ENCODE measurements at regions not wholly inside any gene's neighbourhood (a gene's known extent, or its start where the extent isn't known, plus 50 kb on each side); places are given as distances from the start of the nearest gene placed in this dataset.

DNA sequence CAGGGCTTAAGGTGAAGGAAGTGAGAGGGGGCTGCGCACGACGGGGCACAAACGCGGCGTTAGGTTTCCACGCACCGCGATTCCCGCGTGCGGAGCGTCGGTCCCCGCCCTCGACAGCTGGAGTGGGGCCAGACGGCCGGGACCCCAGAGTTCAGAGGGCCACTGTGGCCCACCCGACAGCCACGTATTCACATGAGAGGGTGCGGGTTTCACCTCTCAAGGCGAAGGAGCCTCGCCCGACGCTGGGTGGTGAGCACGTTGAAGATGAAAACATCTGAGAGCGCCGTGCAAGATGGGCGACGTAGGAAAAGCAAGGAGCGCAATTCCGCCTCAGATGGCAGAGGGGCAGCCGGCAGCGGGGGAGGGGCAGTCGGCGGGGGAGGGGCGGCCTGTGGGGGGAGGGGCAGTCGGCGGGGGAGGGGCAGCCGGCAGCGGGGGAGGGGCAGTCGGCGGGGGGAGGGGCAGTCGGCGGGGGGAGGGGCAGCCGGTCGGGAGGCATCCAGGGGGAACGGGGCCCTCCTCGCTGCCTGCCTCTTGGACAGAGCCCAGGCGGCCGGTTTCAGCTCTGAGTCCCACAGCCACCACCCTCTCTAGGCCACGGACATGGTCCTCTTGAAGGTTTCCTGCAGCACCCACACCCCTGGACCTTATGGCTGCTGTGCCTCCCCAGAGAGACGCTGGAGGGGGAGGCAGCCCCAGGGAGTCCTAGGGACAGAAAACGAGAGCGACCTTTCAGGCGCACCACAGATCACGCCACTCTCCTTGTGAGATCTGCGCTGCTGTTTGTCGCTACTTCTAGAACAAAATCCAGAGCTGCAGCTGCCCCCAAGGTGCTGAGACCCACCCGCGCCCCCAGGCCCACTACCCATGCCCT lies 113.7 kb downstream of the DLL1 start:
- DNase-seq = no peak

DNA sequence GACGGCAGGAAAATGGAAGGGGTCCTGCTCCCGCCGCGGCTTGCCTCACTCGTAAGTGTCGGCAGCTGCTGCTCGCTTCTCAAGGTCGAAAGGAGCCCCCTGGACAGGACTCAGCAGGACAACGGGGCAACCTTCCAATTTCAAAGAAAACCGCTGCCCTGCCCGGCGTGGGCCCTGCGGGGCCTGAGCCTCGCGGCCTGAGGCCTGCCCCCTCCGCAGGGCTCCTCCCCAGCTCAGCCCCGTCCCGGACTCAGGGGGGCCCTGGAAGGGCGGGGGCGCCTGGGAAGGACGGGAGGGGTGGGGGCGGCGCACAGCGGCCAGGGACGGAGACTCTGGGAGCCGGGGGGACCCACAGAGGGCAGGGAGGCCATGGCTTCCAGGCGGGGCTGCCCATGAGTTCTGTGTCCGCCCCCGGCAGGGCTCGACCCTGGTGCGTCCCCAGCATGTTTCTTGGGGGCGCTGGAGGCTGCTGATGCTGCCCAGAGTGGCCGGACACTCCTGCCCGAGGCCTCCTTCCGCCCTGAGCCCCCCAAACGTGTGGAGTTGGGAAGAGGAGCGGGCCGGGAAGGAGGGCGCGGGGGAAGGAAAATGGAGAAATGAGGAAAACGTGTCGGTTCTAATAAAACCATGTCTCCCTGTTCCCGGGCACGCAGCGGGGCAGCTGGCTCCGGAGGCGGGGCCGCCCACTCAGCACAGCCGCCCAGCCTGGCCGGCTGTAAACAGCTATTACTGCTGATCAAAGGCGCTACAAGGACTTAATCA lies 114.6 kb downstream of the DLL1 start:
- DNase-seq = no peak

GRCh38 chr6:170175644-170176135 lies 115.2 kb downstream of the DLL1 start:
- DNase-seq = no peak

DNA sequence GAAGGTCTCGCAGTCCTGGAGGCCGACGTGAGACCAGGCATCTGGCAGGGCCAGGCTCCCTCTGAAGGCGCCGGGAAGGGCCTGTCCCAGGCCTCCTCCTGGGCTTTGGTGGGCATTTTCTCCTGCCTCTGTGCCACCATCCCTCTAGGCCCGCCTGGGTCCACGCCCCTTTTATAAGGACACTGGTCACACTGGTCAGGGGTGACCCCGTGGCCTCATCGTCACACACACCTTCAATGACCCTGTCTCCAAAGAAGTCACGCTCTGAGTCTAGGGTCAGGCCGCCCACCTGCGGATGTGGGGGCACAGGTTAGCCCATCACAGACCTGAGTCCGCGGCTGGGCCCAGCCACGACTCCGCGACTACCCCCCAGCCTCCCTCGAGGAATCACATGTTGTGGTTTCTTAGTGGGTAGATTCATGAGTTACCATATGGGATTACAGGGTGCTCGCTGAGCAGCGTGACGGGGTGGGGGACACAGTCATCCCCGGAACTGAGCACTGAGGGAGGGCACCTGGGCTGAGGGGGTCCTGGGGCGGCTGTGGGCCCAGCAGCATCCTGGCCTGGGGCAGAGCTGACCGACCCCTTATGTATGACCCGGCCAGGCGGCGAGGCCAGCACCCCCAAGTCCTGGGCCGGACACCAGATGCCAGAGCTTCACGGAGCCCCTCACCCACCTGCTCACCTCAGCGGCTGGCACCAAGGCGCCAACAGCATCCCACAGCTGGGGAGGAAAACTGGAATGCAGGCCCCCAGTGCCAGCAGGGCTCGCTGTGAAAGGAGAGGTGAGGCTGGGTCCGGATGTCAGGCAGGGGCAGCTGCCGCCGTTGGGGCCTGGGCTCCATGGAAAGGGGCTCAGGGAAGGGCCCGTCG lies 115.9 kb downstream of the DLL1 start:
- DNase-seq = no peak

DNA sequence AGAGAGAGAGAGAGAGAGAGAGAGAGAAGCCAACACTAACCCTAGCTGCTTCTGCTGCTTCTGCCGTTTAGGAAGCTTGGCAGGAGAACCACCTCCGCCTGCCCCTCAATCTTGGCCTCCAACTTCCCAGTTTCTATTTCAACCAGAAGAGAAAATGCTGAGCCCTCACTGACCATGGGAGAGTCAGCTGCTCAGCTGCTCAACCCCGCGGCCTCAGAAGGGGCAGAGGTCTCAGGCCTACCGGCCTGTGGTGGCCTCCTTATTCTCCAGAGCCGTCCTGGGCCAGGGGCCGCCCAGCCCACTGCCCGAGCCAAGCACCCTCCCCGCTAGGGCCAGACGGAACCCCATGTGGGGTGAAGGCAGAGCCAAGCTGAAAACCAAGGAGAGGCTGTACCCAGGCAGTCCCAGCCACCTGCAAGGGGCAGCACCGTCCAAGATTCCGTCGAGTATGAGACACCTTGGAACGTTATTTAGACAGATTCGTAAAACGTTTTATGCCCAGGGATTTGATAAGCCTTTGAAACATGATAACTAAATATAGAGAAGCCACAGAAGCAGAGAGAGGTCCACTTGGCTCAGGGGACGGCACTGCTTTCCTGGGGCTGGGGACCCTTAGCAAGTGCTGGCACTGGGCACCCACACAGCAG lies 116.6 kb downstream of the DLL1 start:
- no peak for DNase-seq

DNA sequence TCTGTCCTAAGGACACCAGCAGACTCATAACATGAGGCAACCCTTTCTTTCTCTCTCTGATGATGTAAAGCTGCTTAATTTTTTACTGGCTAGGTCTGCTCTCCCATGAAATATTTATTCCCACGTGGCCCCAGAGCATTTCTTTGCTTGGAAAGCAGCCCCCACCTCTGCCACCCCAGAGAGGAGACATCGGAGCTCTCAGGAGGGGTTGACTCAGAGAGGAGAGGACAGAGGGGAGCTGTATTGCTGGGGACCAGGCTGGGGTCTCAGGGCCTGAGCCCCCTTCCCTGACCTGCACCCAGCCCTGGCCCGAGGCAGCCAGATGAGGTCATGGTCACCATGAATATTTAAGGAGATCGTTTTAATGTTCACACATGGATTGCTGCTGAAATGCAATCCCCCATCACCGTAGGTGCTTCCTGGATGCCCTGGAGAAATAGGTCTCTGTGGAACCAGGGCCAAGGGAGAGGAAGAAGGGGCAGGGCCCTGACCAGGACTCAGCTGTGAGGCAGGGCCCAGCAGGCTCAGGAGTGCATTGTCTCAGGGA lies 117.5 kb downstream of the DLL1 start:
- no peak for DNase-seq

- no peak for DNase-seq
Measured at GRCh38 chr6:170172825-170173256, 118.0 kb downstream of the DLL1 start.

DNA sequence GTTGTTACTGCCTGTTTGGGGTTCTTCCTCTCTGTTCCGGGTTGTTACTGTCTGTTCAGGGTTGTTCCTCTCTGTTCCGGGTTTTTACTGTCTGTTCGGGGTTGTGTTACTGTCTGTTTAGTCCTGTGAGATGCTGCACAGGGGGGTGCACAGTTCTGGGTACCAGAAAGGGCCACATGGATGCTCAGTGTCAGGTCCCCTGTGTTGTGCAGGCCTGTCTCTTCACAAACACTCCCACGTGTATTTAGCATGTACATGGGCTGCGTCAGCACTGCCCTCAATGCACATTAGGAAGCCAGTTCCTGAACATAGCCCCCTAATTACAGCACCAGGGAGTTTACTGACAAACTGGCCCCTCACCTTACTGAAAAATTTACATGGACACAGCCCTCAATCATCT lies 118.5 kb downstream of the DLL1 start:
- DNase-seq = no peak

- no peak for DNase-seq
Measured at GRCh38 chr6:170167657-170168159, 123.2 kb downstream of the DLL1 start.

DNA sequence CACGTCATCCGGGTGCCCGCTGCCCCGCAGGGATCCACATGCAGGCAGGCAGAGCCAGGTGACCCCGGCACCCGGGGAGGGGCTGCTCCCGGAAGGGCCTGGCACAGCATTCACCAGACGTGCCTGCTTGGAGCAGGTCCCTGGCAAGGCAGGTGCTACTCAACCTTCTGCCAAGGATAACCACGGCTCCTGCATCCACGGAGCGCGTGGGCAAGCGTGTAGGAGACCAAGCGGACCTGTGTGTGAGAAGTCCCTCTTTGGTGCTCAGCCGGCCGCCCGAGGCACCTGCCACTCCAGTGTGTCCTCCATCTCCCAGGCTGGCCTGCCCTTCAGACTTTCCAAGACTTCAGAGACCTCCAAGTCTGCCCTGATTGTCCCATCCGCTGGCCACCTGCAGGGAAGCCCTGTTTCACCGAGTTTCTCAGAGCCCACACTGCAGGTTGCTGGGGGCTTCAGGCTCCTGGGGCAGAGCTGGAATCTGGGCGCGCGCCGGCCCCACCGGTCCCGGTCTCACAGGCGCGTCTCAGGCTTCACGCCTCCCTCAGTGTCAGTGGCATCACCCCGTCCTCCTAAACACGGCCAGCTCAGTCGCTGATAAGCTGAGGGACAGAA lies 124.3 kb downstream of the DLL1 start:
- no peak for DNase-seq

- no peak for DNase-seq
Measured at GRCh38 chr6:170165471-170166117, 125.3 kb downstream of the DLL1 start.

GRCh38 chr6:170165085-170165470 lies 125.8 kb downstream of the DLL1 start:
- no peak for DNase-seq

- DNase-seq = no peak
Measured at GRCh38 chr6:170164271-170164900, 126.5 kb downstream of the DLL1 start.

DNA sequence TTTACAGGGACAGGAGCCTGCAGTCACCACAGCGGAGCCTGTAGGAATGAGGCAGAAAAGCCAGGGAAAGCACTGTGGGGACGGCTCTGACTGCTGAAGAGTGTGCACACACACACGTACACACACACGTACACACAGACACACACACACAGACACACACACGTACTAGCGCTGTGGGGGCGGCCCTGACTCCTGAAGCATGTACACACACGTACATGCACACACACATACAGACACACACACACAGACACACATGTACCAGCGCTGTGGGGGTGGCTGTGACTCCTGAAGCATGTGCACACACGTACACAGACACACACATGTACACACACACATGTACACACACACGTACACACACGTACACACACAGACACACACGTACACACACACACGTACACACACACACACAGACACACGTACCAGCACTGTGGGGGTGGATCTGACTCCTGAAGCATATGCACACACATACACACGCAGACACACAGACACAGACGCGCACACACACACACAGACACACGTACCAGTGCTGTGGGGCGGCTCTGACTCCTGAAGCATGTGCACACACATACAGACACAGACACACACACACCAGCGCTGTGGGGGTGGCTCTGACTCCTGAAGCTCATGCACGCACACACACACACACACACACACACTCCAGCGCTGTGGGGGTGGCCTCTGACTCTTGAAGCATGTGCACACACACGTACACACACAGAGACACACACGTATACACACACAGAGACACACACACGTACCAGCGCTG lies 127.3 kb downstream of the DLL1 start:
- DNase-seq = no peak

DNA sequence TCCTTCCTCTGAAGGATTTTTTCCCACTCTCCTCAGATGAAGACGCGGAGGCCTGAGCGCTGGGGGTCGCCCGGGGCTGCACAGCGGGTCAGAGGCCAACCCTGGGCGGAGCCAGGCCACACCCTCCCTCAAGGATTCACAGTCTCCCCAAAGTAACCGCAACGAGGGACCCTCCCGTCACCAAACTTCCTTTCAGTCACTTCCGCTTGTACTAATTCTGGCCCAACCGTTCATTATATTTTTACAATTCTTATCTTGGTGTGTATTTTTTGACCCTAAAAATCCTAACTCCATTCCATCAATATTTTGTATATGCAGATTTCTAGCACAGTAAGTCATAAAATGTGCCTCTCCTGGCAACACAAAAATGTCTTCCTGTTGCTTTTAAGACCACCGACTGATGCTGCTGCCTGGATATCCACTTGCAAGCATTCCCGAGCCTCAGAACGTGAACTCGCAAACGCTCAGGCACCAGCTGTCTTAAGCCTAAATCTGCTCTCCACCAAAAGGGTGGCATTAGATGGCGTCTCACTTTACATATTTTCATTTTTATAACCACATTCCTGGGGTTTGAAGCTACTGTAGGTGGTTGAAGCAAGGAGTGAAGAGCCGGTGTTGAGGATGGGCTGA lies 128.0 kb downstream of the DLL1 start:
- no peak for DNase-seq

DNA sequence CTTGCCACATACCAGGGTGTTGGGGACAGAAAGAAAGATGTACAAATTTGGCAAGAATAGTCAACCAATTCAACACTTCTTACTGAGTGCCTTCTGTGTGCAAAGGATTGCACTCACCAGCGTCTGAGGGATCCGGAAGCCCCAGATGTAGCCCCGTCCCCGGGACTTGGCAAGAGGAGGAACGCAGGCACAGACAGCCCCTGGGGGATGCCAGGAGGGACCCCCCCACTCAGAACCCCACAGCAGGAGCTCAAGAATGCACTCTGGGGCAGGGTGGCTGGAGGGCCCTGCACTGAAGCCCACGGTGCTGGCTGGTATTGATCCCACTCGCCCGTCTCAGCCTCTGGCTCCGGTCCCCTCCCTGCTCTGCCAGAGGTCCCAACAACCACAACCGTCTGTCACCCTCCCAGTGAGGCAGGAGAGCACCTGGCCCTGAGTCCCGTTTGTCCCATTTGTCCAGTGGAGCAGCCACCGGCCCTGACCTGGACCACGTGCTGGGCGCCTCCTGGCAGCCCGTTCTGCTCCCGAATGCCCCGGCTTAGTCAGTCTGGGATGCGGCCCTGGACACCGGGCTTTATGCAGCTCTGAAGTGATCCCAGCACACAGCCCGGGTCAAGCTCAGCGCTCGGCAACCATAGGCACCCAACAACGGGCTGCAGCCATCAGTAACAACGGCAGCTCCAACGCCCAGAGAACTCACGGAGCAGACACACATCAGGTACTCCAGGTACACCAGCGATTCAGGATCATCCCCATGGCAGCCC lies 128.7 kb downstream of the DLL1 start:
- no peak for DNase-seq

DNA sequence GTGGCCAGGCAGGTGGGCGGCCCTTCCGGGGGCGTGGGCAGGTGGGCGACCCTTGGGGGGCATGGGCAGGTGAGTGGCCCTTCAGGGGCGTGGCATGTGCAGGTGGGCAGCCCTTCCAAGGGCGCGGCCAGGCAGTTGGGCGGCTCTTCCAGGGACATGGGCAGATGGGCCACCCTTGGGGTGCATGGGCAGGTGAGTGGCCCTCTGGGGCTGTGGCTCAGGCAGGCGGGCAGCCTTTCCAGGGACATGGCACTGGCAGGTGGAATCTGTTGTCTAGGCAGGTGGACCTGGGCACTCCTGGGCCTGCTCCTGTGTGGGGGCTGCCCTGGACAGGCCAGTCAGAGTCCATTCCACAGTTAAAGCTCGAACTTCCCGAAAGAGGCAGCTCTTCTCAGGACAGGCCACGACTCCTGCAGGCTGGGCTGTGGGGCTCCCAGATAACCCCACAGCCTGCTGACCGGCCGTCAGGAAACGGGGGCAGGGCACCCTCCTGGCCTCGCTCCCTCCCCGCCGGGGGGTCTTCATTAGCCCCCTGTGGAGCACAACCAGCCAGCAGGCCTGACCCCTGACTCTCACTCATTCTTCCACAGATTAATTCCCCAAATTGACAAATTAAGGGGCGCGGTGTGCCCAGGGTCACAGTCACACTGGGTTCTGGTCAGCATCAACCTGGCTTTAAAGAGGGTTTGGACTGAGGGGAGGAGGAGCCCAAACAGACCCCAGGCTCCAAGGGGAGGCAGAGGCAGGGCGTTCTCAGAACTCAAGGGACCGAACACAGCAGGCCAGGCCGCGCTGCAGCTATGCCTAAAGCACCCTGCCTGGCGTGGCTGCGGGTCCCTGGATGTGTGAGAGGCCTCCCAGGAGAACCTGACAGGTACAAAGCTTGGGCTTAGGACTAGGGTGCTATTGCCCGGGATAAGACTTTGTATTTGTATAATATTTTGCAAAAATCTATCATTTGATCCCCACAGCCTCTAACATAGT lies 130.0 kb downstream of the DLL1 start:
- DNase-seq = no peak

Data from activated CD4-positive, alpha-beta T cell treated with anti-CD3 and anti-CD28 coated beads for 1 hour (primary cell).